Hematopoietic multipotent progenitor cell treated with erythropoietin and hydrocortisone succinate and interleukin-3 and kit ligand, for 15 days (in vitro differentiated cells): ENCODE measurements at regions not wholly inside any gene's neighbourhood (a gene's known extent, or its start where the extent isn't known, plus 50 kb on each side); places are given as distances from the start of the nearest gene placed in this dataset.

ENCODE experiments used
- DNase-seq: peaks from one replicate; pipeline ENCODE4 v3.0.0-alpha.2; 2015; ENCODE audit warnings: low spot score

- no peak for DNase-seq
Measured at GRCh38 chr2:220279840-220280239, 652.4 kb downstream of the SLC4A3 start.

DNA sequence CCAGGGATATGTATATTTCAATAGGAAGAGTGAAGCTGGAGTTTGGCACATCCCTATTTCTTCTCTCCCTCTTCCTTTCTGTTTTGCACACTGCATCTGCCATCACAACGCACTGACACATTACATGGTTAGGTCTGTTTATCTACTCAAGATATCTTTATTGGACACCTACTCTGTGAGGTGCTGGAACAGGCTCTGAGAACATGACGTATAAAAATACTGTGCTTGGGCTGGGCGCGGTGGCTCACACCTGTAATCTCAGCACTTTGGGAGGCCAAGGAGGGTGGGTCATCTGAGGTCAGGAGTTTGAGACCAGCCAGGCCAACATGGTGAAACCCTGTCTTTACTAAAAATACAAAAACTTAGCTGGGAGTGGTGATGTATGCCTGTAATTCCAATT lies 653.3 kb downstream of the SLC4A3 start:
- DNase-seq = no peak

- no peak for DNase-seq
Measured at GRCh38 chr2:220281771-220282170, 654.3 kb downstream of the SLC4A3 start.

- DNase-seq = no peak
Measured at GRCh38 chr2:220282236-220282635, 654.8 kb downstream of the SLC4A3 start.

DNA sequence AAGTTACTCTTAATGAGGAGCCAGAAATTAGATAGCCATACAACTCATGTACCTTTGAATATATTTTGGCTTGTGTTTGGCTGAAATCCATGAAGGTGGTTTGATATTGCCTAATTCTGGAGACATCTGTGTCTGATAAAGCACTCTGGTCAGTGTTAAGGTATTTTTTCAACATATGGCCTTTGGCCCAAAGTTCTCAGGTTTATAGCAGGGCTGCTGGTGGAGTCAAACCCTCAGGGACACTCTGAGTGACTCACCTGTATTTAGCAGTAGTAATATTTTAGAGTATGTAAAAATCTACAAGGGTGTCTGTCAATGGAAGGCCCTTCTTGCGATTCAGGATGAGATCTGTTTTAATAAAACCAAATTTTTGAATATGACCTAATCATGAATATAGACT lies 666.5 kb downstream of the SLC4A3 start:
- DNase-seq = no peak

- no peak for DNase-seq
Measured at GRCh38 chr2:220296174-220296573, 668.7 kb downstream of the SLC4A3 start.

- no peak for DNase-seq
Measured at GRCh38 chr2:220297093-220297492, 669.7 kb downstream of the SLC4A3 start.

DNA sequence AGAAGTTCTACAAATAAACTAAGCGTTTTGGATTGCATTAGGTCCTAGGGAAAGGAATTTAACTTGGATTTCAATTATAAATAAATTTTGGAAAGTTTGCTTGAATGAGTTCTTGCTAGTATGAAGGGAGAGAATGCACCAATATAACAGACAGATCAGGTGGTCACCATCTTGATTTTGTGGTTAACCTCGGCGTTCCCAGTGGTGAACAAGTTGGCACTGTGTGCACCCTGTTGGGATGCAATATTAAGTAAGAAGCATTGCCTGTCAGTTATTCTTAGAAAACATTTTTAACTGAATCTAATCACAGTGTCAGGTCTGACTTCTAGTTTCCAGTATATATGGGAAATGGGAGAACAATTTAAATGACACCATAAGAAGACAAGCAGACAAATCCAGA lies 673.4 kb downstream of the SLC4A3 start:
- no peak for DNase-seq

GRCh38 chr2:220302756-220303155 lies 675.3 kb downstream of the SLC4A3 start:
- DNase-seq = no peak

DNA sequence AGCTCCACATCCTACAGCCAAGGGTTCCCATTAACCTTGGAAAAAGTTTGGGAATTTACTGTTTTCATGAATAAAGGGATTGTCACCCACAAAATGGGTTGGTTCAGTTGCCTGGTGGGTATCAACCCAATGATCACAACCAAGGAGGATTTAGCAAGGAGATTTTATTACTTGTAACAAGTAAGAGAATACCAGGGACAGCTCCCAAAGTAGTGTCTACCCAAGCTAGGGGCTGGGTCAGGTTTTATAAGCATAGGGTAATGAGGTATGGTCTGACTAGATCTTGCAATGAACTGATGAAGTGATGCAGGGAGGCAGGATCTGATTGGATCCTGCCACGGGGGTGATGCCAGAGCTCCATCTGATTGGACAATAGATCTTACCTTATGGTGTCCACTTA lies 681.8 kb downstream of the SLC4A3 start:
- DNase-seq = no peak

- no peak for DNase-seq
Measured at GRCh38 chr2:220310451-220310861, 683.0 kb downstream of the SLC4A3 start.

DNA sequence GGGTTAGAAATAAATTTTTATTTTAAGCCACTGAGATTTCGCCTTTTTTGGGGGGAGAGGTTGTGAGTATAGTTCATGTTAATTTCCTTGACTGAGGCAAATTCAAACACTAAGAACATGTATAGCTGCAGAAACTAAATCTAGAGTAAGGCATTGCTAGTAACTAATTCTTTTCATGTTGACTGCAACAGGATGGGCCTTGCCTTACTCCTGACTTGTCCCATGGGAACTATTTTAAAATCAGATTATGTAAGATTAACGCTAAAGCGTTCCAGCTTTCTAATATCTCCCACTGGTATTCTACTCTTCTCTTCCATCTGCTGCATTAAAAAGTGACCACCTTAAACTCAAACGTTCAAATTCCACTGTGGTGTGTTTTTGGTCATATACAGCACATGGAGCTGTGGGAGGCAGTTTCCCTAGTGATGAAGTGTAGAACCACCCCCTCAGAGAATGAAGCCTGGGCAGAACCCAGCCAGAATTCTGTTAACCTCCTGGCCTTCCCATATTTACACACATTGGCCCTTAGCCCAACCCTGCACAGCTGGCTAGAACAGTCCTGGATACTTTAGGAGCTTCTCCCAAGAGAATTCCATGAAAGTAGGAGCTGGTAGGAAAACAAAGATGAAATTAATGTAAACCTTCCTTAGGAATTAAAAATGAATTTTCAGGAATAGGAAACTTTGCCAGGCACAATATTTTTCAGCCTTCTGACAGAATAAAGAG lies 687.8 kb downstream of the SLC4A3 start:
- no peak for DNase-seq

- DNase-seq = no peak
Measured at GRCh38 chr2:220318037-220318436, 690.6 kb downstream of the SLC4A3 start.

DNA sequence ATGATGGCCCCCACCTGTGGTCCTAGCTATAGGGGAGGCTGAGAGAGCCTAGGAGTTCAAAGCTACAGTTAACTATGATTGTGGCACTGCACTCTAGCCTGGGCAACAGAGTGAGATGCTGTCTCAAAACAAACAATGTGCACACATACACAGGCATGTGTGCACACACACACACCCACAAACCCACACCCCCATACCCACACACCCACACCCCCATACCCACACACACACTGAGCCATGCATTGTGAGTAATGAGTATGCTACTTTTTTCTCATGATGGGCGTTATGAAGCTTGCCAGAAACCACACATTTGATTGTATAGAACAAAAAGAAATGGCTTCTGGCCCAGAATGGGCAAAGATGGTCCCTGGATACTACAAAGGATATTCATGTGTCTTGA lies 691.1 kb downstream of the SLC4A3 start:
- DNase-seq = no peak

DNA sequence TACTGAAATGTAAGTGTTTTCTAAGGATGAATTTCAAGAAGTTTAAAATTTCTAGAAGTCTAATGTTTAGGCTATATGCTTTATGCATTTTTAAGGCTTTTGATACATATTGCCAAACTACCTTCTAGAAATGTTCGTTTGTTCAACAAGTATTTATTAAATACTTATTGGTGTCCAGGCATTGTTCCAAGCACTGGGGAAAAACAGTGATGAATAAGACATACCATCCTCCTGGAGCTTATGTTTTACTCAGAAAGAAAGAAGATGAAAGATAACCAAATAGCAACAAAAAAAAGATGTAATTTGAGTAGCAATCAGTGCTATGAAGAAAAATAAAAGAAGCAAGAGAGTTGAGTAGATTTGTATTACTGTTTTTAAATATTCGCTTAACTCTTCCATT lies 692.9 kb downstream of the SLC4A3 start:
- no peak for DNase-seq

GRCh38 chr2:220332886-220333285 lies 705.5 kb downstream of the SLC4A3 start:
- no peak for DNase-seq

- no peak for DNase-seq
Measured at GRCh38 chr2:220334210-220334609, 706.8 kb downstream of the SLC4A3 start.

DNA sequence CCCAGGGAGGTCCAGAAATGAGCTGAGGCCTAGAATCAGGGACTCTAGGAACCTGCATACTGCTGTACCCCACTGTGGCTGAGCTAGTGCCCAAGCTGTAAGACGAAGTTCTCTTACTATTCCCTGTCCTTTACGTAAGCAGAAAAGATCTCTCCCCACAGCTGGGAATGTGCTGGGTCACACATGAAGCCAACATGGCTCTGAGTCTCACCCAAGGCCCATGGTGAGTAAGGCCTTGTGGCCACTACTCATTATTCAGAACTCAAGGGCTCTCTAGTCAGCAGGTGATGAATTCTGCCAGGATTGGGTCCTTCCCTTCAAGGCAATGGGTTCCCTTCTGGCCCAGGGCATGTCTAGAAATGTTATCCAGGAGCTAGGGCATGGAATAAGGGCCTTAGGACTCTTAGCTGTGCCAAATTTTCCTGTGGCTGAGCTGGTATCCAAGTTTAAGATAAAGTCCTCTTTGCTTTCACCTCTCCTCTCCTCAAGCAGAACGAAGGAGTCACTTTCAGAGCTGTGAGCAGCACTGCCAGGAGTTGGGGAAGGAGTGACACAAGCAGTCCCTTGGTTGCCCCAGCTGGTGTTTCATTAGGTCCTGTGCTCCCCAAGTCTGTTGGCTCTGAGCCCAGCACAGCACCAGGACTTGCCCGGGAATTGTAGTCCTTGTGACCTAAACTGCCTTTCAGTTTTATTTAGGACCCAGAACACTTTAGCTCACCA lies 707.6 kb downstream of the SLC4A3 start:
- DNase-seq = no peak

DNA sequence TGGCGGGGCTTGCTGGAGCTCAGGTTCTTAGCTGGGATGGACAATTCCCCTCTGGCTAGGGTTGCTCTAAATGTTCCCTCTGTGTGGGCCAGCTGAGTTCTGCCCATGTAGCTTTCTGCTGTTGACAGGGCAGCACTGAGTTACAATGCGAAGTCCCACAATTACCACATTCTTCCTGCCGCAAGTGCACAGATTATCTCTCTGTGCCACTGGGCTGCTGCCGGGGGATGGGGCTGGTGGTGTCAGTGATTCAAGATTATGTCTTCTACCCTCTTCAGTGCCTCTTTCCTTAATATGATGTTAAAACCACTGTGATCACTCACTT lies 708.1 kb downstream of the SLC4A3 start:
- DNase-seq = no peak

DNA sequence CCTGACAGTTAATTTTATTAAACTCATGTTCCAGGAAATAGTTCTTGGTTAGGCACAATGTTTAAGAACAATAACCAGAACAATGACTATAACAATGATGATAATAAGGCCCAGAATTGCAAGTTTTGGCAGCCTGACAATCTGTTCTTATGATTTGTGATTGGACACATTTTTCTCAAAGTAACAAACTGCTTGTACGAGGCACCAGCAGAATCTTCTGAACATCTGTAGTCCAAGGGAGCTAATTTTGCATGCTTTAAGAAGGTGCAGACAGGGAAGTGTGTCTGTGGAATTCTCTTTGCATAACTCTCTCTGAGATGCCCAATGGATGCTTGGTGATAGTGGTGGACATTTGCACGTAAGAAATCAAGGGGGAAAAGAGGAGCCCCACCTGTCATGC lies 709.3 kb downstream of the SLC4A3 start:
- no peak for DNase-seq

DNA sequence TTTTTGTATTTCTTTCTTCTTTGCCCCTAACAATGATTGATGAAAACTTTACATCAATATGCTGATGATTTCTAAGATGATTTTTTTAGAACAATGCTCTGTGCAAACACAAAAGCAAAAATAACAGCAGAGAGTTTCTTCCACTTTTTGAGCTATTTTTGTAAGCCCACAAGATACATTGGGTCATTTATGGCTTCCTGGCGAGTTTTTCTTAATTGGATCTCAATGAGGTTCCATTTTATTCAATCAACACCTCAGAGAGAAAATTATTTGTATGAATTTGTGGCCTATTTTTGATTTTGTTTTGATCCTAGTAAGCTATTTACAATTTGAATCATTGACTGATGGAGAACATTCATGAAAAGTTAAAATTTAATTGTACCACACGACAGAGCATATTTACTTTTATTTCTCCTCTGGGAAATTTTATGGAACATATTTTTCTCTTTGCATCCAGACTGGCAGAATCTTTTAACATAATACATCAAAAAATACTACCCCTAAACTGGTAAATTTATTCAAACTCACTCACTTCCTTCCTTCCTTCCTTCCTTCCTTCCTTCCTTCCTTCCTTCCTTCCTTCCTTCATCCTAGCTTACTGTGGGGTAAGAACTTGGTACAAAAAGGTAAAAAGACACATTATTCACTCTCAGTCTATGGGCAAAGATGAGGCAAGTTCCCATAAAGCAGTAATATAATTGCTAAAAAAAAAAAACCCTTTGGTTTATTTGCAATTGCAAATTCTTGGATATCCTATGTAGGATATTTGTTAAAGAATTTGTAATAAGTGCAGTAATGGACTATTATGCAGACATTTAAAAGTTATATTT lies 710.4 kb downstream of the SLC4A3 start:
- no peak for DNase-seq

DNA sequence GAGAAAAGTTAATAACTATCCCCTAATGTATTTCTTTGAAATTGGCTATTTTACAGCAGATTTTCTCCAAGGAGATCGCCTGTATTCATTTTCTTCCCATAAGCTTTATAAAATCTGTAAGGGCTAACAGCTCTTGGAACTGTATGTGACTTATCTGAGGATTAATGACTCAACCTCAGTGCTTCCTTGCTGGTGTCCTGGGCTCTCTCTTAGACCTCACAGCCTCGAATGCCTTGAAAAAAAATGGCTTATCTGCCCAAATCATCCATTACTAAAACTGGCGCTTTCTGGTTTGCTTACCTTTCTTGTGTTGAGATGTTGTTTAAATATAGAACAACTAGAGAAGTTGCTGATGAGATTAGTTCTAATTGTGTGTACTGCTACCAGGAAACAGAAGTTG lies 713.6 kb downstream of the SLC4A3 start:
- no peak for DNase-seq

GRCh38 chr2:220346919-220347318 lies 719.5 kb downstream of the SLC4A3 start:
- DNase-seq = no peak
